COLO829 (cell line): ENCODE measurements at regions not wholly inside any gene's neighbourhood (a gene's known extent, or its start where the extent isn't known, plus 50 kb on each side); places are given as distances from the start of the nearest gene placed in this dataset.
"Not testable (repeated sequence)": the region's sequence is repeated elsewhere in the genome, so short reads cannot be mapped to it uniquely, and the experiment has no call there.

Experiments
- DNase-seq: peaks from one replicate; pipeline ENCODE4 v3.0.0; 2012; ENCODE audit warnings: low spot score

DNA sequence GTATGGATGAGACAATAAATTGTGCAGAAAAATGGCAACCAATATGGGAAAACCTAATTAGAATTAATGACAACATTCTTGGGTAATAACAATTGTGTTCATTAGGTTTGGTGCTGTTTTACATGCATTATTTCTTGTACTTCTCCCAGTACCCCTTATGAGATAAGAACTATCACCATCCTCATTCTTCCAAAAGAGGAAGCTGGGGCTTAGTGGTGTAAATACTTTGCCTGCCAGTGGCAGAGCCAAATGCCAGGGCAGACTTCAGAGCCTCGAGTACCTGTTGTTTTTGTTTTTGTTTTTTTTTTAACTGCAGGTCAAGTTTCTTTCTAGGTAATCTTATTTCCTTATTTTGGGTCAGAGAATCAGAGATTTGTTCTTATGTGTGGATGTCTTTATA, 206.4 kb downstream of the RHOU start:
- no peak for DNase-seq

DNA sequence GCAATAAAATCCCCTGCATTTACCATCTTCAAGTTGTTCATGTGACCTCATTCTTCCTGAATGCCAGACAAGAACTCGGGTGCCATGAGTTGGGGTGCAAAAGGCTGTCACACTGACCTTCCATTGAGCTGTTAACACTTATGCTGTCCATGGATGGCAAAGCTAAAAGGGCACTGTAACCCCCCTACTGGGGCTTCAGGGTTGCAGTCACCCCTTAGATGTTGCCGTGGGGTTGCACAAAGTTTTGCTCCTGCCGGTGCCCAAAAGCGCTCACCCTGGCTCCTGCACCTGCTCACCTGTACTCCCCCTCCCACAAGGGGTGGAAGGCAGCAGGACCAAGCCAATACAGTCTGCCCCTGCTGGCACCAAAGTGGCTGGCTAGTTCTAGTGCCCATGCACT, 208.2 kb downstream of the RHOU start:
- DNase-seq: no peak

DNA sequence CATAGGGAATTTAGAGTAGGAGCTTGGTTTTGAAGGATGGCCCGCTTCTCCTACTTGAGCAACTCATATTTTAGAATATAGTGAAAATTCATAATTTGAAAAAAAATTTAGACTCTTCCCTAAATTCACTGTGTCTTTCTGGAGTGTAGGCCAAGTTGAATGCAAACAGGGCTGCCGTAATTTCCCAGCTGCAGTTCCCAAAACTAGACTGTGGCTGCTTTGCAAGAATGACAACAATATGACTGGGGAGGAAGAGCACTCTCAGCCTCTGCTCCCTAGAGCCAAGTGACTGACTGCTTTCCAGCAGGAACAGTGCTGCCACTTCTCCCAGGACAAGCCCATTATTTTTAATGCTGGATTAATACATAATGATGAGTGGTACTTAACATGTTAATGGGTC, 209.0 kb downstream of the RHOU start:
- DNase-seq: no peak

DNA sequence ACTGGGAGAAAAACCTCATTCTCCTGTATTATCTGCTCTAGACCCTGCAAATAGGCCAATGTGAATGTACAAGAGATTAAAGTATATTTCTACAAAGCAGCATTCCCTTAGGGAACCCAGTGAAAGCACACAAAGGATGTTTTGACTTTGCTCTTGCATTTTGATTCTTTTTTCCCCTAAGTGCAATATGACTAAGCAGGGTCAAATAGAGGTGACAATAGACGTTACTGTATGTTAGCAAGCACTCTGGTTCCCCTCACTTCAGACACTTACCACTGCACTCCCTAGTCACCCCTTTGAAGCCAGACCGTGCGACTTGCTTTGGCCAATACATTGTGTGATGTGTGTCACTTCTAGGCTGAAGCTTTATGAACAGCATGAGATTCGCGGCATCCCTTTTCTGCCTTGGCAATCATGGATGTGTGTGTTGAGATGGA, 209.7 kb downstream of the RHOU start:
- DNase-seq: peak; percentile 98

DNA sequence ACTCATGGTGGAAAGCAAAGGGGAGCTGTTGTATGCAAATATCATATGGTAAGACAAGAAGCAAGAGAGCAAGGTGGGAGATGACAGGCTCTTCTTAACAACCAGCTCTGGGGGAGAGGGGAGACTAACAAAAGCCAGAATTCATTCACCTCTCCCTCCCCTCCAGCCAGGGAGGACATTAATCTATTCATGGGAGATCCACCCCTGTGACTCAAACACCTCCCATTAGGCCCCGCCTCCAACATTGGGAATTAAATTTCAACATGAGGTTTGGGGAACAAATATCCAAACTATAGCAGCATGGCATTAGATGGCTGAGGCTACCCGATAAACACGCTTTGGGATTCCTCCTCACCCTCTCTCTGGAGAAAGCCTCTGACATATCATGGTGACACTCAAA, 210.6 kb downstream of the RHOU start:
- no peak for DNase-seq

DNA sequence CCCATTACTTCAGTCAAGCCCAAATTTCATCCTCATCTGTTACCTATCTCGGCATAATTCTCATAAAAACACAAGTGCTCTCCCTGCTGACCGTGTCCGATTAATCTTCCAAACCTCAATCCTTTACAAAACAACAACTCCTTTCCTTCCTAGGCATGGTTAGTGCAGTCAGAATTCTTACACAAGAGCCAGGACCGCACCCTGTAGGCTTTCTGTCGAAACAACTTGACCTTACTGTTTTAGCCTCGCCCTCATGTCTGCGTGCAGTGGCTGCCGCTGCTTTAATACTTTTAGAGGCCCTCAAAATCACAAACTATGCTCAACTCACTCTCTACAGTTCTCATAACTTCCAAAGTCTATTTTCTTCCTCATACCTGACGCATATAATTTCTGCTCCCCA, 214.3 kb downstream of the RHOU start:
- not testable (repeated sequence) for DNase-seq

DNA sequence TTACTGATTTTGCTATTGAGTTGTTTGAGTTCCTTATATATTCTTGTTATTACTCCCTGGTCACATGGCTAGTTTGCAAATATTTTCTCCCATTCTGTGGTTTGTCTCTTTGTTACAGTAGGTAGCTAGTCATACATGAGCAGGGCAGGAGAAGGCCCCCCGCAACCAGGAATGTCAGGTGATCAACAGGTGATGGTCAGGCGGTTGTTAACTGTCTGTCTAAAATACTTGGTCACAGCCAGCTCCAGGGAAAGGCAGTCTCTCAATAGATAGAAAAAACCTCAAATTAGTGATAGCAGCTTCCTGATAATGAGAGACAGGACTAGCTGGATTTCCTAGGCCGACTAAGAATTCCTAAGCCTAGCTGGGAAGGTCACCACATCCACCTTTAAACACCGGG, 217.9 kb downstream of the RHOU start:
- no peak for DNase-seq

DNA sequence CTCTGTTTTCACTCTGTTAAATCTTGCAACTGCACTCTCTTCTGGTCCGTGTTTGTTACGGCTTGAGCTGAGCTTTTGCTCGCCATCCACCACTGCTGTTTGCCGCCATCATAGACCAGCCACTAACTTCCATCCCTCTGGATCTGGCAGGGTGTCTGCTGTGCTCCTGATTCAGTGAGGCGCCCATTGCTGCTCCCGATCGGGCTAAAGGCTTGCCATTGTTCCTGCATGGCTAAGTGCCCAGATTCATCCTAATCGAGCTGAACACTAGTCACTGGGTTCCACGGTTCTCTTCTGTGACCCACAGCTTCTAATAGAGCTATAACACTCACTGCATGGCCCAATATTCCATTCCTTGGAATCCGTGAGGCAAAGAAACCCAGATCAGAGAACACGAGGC, 218.5 kb downstream of the RHOU start:
- DNase-seq: not testable (repeated sequence)

DNA sequence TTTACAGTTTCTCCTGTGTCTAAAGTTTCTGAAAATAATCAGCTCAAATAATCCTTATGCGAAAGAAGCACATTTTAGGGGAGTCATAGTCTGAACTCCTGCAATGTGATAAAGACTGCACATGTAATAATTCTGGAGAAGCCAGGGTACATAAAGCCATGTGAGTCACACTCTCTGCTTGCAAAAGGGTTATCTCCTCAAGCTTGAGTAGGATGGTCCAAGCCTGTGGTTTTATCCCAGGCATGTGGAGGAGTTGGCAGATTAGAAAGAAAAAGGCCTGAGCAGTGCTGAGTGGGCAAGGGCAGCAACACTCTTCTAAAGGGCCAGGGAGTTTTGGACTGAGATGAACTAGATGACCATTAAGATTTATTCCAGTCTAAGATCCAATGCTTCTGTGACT, 220.4 kb downstream of the RHOU start:
- DNase-seq: no peak

DNA sequence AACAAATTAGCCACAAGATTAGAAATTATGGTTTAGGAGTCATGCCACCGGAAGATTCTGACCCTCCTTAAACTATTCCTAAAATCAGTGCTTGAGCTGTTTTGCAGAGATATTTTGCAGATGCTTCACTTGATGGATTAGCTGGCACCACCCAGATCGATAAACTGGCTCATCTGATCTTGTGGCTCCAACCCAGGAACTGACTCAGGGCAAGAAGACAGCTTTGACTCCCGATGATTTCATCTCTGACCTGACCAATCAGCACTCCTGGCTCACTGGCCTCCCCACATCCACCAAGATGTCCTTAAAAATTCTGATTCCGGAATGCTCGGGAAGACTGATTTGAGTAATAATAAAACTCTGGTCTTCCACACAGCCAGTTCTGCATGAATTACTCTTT, 221.6 kb downstream of the RHOU start:
- no peak for DNase-seq

DNA sequence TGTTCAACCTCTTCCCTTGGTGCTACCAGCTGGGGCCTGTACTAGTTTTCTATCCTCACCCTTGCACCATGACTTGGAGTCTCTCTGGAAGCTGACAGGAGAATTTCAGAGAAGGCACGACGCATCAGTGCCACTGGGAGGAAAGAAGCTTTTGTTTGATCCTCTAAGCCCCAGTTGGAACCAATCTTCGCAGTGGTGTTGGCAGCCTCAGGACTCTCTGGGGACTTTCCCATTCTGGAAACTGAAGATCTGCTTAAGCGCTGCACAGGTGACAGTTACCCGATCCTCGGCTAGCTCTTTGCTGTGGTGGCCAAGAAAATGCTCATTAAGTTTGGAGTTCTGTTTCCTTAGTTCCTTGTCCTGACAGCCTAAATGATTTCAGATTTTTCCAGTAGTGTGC, 222.3 kb downstream of the RHOU start:
- DNase-seq: no peak

DNA sequence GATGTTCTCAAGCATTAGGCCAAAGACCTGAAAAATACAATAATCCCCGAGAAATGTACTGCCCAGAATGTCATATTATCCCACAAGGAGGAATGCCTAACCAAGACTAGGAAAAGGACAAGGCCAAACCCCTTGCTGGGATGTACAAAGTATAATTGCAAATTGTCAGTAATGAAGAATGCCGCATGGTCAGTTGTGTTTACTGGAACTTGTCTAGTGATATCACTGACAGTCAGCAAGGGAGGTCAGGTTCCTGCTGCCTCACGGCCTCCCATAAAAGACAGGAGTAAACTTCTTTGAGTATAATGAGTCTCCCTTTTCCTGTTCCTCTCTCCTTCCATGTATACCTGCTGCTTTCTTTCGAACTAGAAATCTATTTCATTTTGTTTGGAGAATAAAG, 222.8 kb downstream of the RHOU start:
- no peak for DNase-seq

DNA sequence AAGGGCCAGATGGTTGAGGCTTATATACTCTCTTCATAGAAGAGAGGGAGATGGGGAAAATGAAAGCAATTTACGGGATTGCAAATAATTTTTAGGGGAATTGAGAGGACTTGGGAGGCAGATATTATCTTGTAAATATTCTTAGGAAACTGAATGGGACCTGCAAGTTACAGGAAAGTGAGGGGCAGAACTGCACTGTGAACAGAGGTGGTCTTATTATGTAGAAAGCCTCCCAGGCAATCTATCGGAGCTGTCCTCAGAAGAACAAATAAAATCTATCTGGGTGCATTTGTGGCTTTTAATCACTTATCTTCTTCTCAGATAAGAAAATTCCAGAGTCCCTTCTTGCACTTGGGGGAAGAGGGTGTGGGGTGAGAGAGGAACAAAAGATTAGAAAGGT, 223.5 kb downstream of the RHOU start:
- DNase-seq: no peak

DNA sequence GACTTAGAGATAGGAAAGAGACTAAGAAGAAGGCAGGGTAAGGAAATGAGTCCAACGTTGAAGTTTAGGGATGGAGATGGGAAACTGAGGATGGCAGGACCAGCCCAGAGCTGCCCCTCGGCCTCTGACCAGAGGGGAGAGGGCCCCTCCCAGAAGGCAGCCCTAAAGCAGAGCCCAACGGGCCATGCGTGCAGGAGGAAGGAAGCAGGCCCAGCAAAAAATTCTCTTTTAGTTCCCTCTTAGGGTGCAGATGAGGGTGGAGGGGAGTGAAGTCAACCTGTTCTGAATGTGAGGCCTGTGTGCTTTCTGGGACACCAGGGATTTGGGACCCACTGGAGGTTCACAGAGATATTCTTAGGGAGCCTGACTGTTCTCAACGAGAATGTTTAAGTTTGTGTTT, 225.4 kb downstream of the RHOU start:
- DNase-seq: no peak

DNA sequence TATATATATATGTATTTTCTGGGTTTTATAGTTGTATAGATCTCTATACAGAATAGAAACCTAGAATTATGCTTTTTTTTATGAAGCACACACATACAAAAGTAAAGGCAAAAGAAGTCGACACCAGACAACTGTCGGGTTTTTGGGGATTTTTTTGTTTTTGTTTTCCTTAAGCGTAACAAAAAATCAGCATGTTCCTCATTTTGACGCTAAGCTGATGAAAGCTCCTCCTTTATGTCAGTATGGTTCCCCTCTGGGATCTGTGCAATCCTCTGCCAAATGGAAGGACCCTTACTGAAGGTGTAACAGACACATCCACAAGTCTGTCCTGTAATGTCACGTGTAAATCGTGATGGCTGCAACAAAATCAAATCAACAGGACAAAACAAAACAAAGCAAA, 226.2 kb downstream of the RHOU start:
- DNase-seq: no peak

DNA sequence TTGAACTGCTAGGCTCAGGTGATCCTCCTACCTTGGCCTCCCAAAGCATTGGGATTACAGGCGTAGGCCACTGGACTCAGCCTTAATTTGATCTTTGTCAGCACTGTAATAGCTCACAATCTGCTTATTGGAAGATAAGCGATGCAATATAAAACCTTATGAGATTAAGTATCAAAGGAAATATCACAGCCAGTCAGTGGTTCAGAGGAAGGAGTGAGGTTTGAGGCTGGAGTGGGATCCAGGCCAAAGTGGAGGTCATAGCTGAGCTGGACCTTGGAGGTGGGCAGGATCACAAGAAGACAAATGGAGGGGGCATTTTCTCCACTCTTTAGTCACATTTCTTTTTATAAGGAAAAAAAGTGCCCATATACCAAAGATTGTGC, 228.5 kb downstream of the RHOU start:
- no peak for DNase-seq

DNA sequence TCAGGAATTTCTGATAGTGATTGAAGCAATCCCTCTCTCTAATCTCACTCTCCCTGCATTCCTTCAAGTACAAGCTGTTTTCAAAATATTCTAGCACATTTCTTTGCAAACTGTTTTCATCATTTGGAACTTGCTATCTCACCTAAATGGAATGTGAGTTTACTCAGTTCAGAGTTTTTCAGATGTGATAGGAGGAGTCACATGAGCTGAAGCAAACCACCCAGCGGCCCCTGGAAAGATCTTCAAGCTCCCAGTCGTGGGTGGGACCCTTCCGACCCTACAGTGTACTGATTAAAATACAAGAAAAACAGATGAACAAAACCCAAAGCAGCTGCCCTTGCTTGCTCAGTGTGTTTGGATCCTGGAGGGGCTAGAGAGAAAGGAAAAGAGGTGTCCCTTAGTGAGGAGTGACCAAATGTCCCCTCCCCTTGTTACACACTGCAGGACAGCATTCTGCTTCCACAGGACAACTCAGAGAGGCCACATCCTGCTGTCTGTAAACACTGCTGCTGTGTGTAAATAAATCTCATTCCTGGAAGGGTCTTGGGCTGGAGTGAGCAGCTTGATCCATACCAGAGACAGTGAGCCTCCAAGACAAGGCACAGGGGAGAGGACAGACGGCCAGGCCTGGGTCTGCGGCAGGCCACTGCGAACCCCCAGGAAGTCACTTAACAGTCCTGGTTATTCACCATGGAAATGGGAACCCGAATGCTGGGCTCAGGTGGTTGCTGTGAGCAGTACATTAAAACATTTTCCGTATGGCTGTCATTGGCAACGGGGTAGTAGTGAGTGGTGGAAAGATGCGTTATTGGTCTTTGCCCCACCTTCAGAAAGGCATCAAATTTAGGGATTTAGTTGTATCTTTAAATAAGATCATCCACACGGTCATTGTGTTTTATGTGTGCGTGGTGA, 229.2 kb downstream of the RHOU start:
- DNase-seq: no peak

DNA sequence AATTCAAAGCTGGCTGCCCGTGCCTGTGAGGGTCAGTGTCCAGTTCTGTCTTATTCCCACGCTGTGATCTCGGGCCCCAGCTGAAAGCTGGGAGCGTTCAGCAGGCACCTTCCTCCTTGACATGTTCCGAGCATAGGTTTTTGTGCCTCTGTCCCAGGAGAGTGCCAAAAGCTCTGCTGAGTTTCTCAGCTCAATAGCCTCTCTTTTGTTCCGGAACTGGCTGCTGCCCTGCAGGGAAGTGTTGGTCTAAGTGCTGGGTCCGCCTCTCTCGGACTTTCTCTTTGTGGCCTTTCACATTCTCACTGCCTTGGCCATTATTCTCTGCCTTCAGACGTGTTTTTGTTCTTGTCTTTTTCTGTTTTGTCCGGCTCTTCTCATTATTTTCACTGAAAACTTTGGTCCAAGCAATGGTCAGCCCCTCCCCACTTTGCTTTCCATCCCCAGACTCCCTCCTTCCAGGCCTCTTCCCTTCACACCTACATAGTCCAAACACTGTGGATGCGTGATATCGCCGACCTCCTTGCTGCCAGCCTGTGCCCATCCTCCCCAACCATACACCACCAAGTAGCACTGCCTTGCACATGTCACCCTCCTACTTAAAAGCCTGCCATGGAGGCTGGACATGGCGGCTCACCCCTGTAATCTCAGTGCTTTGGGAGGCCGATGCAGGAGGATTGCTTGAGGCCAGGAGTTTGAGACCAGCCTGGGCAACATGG, 233.8 kb downstream of the RHOU start:
- DNase-seq: no peak

DNA sequence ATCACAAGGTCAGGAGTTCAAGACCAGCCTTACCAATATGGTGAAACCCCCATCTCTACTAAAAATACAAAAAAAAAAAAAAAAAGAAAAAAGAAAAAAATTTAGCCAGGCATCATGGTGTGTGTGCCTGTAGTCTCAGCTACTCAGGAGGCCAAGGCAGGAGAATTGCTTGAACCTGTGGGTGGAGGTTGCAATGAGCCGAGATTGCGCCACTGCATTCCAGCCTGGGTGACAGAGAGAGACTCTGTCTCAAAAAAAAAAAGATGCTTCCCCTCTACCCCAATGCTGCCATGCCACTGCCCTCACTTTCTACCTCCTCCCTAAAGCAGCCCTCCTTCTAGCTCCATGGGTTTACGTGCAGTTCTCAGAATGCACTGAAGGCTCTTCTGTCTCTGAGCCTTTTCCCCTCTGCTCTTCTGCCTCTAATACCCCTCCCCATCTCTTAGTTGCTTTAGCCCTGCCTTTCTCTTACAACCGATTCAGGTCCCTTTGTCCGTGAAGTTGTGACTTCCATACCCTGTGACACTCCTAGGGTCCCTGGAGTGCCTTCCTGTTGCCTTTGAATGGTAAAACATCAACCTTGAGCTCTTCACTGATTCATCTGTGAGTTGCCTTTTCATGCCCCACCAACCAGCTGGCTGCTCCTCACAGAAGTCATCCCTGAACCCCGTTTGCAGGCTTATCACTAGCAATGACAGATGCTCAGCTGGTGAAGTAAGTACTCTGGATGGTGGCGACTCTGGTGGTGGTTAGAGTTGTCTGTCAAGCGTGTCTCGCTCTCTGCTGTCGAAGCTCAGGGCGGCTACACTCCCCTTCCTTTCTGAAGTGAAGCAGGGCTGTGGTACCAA, 234.9 kb downstream of the RHOU start:
- DNase-seq: no peak

DNA sequence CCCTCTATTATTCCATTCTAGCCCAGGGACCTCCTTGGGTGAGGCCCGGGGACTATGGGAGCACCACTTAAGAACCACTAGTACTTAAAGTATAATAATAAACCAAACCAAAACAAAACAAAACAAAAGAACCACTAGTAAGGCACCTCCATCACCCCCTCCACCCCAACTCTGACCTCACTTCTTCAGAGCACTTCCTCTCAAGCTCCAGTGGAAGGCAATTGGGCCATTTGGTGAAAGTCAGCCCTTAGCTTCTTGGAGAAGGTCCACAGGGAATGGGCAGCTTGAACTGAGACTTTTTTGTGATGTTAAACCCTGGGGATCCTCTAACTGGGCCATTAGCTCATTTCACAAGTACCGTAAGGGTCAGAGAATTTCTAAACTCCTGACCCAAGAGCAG, 237.3 kb downstream of the RHOU start:
- DNase-seq: no peak

DNA sequence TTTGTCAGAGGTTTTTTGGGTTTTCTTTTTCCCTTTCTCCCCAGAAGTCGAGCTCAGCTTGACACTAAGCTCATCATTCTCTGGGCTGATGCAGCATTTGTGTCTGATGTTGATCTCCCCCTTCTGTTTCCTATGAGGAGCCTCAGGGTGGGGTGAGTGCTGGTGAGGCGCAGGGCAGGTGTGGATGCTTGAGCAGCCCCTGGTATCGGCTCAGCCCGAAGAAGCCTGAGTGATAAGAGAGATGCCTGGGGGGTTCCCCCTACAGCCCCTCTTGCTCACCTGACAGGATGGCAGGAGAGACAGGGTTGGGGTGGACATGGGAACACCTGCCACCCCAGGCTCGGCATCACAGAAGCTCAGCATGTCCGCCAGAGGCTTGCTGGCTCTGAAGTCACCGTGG, 239.0 kb downstream of the RHOU start:
- DNase-seq: no peak

DNA sequence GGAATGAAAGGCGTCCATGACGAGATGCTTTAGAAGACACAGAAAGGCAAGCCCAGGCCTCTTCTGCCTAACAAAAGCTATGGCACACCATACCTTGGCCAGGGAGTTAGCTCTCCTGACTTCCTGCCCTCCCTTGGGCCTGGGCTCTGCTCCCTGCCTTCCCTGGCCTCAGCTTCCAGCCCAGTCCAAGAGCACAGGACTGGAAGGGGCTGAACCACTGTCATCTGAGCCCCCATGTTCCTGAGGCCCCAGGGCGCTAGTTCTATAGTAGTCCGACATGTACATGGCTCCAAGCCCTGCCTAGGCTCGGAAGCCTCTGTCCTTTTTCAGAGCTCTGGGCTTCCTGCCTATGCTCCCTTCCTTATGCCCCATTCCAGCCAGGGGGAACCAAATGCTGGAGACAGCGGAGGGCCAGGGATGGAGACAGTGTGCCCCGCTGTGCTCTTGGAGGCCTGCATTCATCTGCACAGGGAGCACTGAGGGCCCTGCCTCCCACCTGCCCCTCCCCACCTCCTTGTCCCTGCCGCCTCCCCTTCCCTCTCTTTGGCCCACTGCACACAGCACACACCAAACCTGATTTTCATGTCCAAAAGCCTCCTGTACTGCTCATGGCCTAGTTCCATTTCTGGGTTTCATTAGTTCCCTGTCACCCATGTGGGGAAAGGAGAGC, 240.1 kb downstream of the RHOU start:
- DNase-seq: no peak
